Body of pancreas (tissue), 4 donors: ENCODE measurements at regions not wholly inside any gene's neighbourhood (a gene's known extent, or its start where the extent isn't known, plus 50 kb on each side); places are given as distances from the start of the nearest gene placed in this dataset.

Experiments
- CTCF ChIP-seq, 7 experiments: fragments of 450-650 bp in 4 of 7; fragments of 200-600 bp in 3 of 7; sonication (generic) in 3 of 7; IDR thresholded peaks; one replicate each; pipeline ENCODE4 v1.5.1; 2016 to 2019; ENCODE audit warnings: antibody characterized with exemption in 7 of 7
- POLR2A ChIP-seq, 3 donors: fragments of 450-650 bp; IDR thresholded peaks; one replicate each; pipeline ENCODE4 v1.6.1; 2016; ENCODE audit warnings: antibody characterized with exemption in 3 of 3, mild to moderate bottlenecking in 2 of 3

- TF ChIP-seq CTCF (IDR thresholded peaks at IDR 0.05) (no peak), POLR2A (IDR thresholded peaks at IDR 0.05) (no peak)
Measured at GRCh38 chr6:99064834-99065233, 117.1 kb upstream of the FBXL4 start.
